PC-3 (cell line): ENCODE measurements at regions not wholly inside any gene's neighbourhood (a gene's known extent, or its start where the extent isn't known, plus 50 kb on each side); places are given as distances from the start of the nearest gene placed in this dataset.

Source experiments
- ATAC-seq: fragments of 200-7000 bp; cut with Tn5 transposase; 2 replicates; pipeline ENCODE4 v1.9.1; 2020; ENCODE audit warnings: mild to moderate bottlenecking, moderate library complexity
- BruUV-seq: library from RNA; stranded (reverse); fragments of 400-500 nt; replicated peaks from 2 replicates; lab custom pipeline; 2021; lab: Mats Ljungman, UMichigan
- CTCF ChIA-PET: fragments of 300-600 bp; sonication (Branson Sonifier 250); formaldehyde crosslinking; loops from one replicate; lab custom pipeline; 2022; ENCODE audit warnings: antibody characterized with exemption; lab: Charles Lee
- POLR2A ChIA-PET: fragments of 300-600 bp; sonication (Branson Sonifier 250); formaldehyde crosslinking; loops from one replicate; lab custom pipeline; 2022; ENCODE audit warnings: antibody characterized with exemption; ENCODE audit not compliant: unreplicated experiment; lab: Charles Lee
- DNase-seq: peaks from one replicate; pipeline ENCODE4 v3.0.0-alpha.2; 2015
- H2AFZ ChIP-seq: fragments of 300-600 bp; sonication (generic); 2 replicates; pipeline ENCODE4 v1.6.0; 2016; ENCODE audit warnings: antibody characterized with exemption, low read length
- H3F3A ChIP-seq: fragments of 300-600 bp; sonication (generic); one replicate; pipeline ENCODE4 v1.6.0; 2017; ENCODE audit warnings: antibody characterized with exemption, low read length, control low read depth, mild to moderate bottlenecking; ENCODE audit not compliant: unreplicated experiment
- H3K27ac ChIP-seq: fragments of 300-600 bp; sonication (generic); 2 replicates; pipeline ENCODE4 v1.5.1; 2016; ENCODE audit warnings: mild to moderate bottlenecking, low read length
- H3K27me3 ChIP-seq: fragments of 300-600 bp; sonication (generic); 2 replicates; pipeline ENCODE4 v1.6.1; 2016; ENCODE audit warnings: low read length, mixed read lengths
- H3K36me3 ChIP-seq: fragments of 300-600 bp; sonication (generic); 2 replicates; pipeline ENCODE4 v1.6.1; 2016; ENCODE audit warnings: low read depth, mixed run types, low read length, mixed read lengths
- H3K4me1 ChIP-seq: fragments of 300-600 bp; sonication (generic); 2 replicates; pipeline ENCODE4 v1.5.1; 2016; ENCODE audit warnings: low read length; ENCODE audit not compliant: insufficient read depth
- H3K4me2 ChIP-seq: fragments of 300-600 bp; sonication (generic); 2 replicates; pipeline ENCODE4 v1.6.0; 2016; ENCODE audit warnings: low read length
- H3K4me3 ChIP-seq: fragments of 300-600 bp; sonication (generic); 2 replicates; pipeline ENCODE4 v1.5.1; 2016; ENCODE audit warnings: mild to moderate bottlenecking, low read length, mixed read lengths
- H3K79me2 ChIP-seq: fragments of 300-600 bp; sonication (generic); 2 replicates; pipeline ENCODE4 v1.6.1; 2017; ENCODE audit warnings: low read length, mixed read lengths
- H3K9ac ChIP-seq: fragments of 300-600 bp; sonication (generic); 2 replicates; pipeline ENCODE4 v1.6.0; 2016; ENCODE audit warnings: mild to moderate bottlenecking, low read length
- H3K9me2 ChIP-seq: fragments of 300-600 bp; sonication (generic); replicated peaks from 2 replicates; pipeline ENCODE4 v1.6.1; 2016; ENCODE audit warnings: mixed run types, low read length, mixed read lengths
- H3K9me3 ChIP-seq: fragments of 300-600 bp; sonication (generic); 2 replicates; pipeline ENCODE4 v1.6.1; 2016; ENCODE audit warnings: low read length, mixed read lengths
- H4K20me1 ChIP-seq: fragments of 300-600 bp; sonication (generic); 2 replicates; pipeline ENCODE4 v1.6.1; 2016; ENCODE audit warnings: low read length, mixed read lengths
- EZH2 ChIP-seq: fragments of 300-600 bp; sonication (generic); IDR thresholded peaks from one replicate; pipeline ENCODE4 v1.6.1; 2017; ENCODE audit warnings: antibody characterized with exemption, mild to moderate bottlenecking, low read length; ENCODE audit not compliant: unreplicated experiment
- EZH2phosphoT487 ChIP-seq: fragments of 300-600 bp; sonication (generic); IDR thresholded peaks from 2 replicates; pipeline ENCODE4 v1.6.1; 2018; ENCODE audit warnings: mild to moderate bottlenecking, antibody characterized with exemption, low read length, borderline replicate concordance
- intact Hi-C: fragments of 100-400 bp; cut with micrococcal nuclease; formaldehyde crosslinking; loops from 2 replicates; pipeline ENCODE4 v1.9.0; 2023
- TF ChIP-seq, protein P1 (sequence below): fragments of 300-600 bp; sonication (generic); conservative IDR thresholded peaks from 2 replicates; pipeline ENCODE4 v1.5.1; 2017; ENCODE audit warnings: antibody characterized with exemption, low read depth, mild to moderate bottlenecking, low read length

DNA sequence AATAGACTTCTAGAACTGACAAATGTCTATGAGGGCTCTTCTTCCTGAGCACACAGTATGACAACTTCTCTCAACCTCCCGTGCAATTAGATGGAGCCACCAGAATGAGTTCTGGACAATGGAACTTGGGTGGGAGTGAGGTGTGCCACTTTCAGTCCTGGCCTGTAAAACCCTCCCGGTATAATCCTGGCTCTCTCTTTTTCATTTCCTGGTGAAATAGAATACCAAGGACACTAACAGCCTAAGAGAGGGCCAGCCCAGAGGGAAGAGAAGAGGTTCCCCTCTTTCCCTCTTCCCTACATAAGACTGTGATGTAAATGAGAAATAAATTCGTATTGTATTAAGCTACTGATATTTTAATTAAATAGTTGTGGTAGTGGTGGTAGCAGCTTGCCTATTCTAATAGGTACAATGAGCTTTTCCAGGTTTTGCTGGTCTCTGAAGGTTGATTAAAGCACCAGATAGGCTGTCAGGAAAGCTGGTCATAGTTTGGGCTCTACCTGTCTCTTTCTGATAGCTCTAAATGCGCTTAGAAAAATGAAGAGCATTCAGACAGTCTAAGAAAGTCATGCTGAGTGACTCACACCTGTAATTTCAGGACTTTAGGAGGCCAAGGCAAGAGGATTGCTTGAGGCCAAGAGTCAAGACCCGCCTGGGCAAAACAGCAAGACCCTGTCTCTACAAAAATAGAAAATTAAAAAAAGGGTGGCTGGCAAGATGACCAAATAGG, 108.6 kb upstream of the ZNF644 start:
- no peak overlapping the region for H3K4me3 ChIP-seq
- H3K27me3 ChIP-seq = peaks cover 90% of the 10 kb centered on the region
- TF ChIP-seq EZH2phosphoT487 (no peak), EZH2 (no peak)
- TF ChIP-seq, protein P1, sequence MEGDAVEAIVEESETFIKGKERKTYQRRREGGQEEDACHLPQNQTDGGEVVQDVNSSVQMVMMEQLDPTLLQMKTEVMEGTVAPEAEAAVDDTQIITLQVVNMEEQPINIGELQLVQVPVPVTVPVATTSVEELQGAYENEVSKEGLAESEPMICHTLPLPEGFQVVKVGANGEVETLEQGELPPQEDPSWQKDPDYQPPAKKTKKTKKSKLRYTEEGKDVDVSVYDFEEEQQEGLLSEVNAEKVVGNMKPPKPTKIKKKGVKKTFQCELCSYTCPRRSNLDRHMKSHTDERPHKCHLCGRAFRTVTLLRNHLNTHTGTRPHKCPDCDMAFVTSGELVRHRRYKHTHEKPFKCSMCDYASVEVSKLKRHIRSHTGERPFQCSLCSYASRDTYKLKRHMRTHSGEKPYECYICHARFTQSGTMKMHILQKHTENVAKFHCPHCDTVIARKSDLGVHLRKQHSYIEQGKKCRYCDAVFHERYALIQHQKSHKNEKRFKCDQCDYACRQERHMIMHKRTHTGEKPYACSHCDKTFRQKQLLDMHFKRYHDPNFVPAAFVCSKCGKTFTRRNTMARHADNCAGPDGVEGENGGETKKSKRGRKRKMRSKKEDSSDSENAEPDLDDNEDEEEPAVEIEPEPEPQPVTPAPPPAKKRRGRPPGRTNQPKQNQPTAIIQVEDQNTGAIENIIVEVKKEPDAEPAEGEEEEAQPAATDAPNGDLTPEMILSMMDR = no peak
- intact Hi-C loops = no loop called here
- DNase-seq (no peak), ATAC-seq (no peak)
- H2AFZ ChIP-seq = no peak overlapping the region
- H3F3A ChIP-seq = no peaks in the 10 kb centered on the region
- no peaks in the 10 kb centered on the region for H3K79me2 ChIP-seq
- H3K9me2 ChIP-seq = no peaks in the 10 kb centered on the region
- no peak overlapping the region for H3K27ac ChIP-seq
- ChIA-PET CTCF (no interaction called here), POLR2A (no interaction called here)
- H3K9ac ChIP-seq = no peak overlapping the region
- no peaks in the 10 kb centered on the region for H3K4me1 ChIP-seq
- no TSS peak for BruUV-seq
- H4K20me1 ChIP-seq = no peaks in the 10 kb centered on the region
- no peak overlapping the region for H3K4me2 ChIP-seq
- no peaks in the 10 kb centered on the region for H3K9me3 ChIP-seq
- no peaks in the 10 kb centered on the region for H3K36me3 ChIP-seq

DNA sequence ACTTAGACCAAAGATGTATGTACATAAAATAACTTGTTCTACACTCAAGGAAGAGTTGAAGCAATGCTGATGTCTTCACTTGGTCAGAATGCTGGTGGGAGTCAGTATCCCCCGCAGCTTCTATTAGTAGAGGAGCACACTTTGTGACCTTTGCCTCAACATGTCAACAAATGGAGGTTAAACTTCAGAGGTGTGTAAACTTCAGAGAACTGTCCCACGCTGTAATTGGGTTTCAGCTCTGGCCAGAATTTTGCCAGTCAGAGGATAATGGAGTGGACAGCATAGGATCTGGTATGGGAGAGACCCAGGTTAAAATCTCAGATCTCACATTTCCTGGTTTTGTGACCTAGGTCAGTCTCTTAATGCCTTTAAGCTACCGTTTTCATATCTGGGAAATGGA, 107.6 kb upstream of the ZNF644 start:
- Histone ChIP-seq H3K36me3 (no peaks in the 10 kb centered on the region), H3F3A (no peaks in the 10 kb centered on the region), H2AFZ (no peak overlapping the region), H3K79me2 (no peaks in the 10 kb centered on the region), H3K9ac (no peak overlapping the region), H3K4me1 (no peaks in the 10 kb centered on the region), H3K9me2 (no peaks in the 10 kb centered on the region), H3K4me3 (no peak overlapping the region), H3K27ac (no peak overlapping the region), H4K20me1 (no peaks in the 10 kb centered on the region), H3K27me3 (peaks cover 87% of the 10 kb centered on the region), H3K9me3 (no peaks in the 10 kb centered on the region), H3K4me2 (no peak overlapping the region)
- no peak for DNase-seq
- no peak for ATAC-seq
- ChIA-PET POLR2A (no interaction called here), CTCF (no interaction called here)
- TF ChIP-seq EZH2 = no peak
- TF ChIP-seq, protein P1 = no peak
- TF ChIP-seq EZH2phosphoT487 = no peak
- no TSS peak for BruUV-seq
- intact Hi-C loops = no loop called here

DNA sequence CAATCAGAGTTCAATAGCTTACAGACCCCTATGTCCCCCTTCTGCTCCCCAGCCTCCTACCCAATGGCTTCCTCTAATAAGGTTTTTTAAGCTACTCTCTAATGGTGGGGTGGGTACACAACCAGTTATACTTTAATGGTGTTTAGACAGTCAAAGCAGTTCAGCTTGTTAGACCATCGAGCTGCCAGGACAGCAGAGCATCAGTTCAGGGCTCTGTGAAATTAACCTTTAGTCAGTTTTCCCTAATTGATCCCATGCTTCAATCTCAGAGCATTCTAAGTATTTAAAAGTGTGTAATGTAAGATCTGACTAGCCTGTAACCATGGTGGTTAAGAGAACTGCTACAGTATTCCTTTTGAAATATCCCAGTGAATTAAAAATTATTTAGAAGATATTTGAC, 107.2 kb upstream of the ZNF644 start:
- intact Hi-C loops = no loop called here
- ChIA-PET POLR2A (interaction anchor here (0.6 kb wide), 1 partner anchor 649 kb away, joined by 10 read pairs; no protein-coding TSS in a partner anchor), CTCF (no interaction called here)
- no peak overlapping the region for H3K4me2 ChIP-seq
- H3K27me3 ChIP-seq = peaks cover 87% of the 10 kb centered on the region
- no peaks in the 10 kb centered on the region for H3K79me2 ChIP-seq
- H3K27ac ChIP-seq = no peak overlapping the region
- no peaks in the 10 kb centered on the region for H3F3A ChIP-seq
- H3K36me3 ChIP-seq = no peaks in the 10 kb centered on the region
- no peaks in the 10 kb centered on the region for H3K4me1 ChIP-seq
- no peak overlapping the region for H3K4me3 ChIP-seq
- TF ChIP-seq EZH2phosphoT487 (no peak), EZH2 (no peak)
- TF ChIP-seq, protein P1 = no peak
- H3K9ac ChIP-seq = no peak overlapping the region
- ATAC-seq = no peak
- H3K9me3 ChIP-seq = no peaks in the 10 kb centered on the region
- no peak for DNase-seq
- BruUV-seq = no TSS peak
- H2AFZ ChIP-seq = no peak overlapping the region
- no peaks in the 10 kb centered on the region for H3K9me2 ChIP-seq
- no peaks in the 10 kb centered on the region for H4K20me1 ChIP-seq
